ENCODE measurements at regions not wholly inside any gene's neighbourhood (a gene's known extent, or its start where the extent isn't known, plus 50 kb on each side); places are given as distances from the start of the nearest gene placed in this dataset.

DNA sequence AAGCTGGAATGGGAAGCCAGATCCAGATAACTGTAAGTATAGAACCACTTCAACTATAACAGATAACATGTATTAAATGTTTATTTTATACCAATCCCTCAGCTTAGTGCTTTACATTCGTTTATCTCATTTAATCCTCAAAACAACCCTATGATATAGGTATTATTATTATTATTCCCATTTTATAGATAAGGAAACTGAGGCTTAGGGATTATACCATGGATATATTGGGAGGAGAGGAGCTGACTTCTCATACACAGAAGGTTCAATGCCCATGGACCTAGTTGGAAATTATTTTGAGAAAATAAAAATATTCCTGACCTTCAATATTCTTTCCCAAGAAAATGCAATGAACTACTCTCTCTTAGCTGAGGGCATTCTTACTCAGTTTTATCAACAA lies 140.4 kb upstream of the C11orf58 start:
- no peak overlapping the region for H3K27ac ChIP-seq (ENCODE audit: low read length in 2 of 2)
- Mint-ChIP-seq H3K4me3 (no peak overlapping the region), H3K9me3 (ENCODE audit: insufficient read depth) (no peaks in the 10 kb centered on the region), H3K27ac (no peak overlapping the region), H3K4me1 (no peaks in the 10 kb centered on the region), H3K27me3 (peaks cover 29% of the 10 kb centered on the region)
- H3K9me3 ChIP-seq (ENCODE audit: control extremely low read depth in 1 of 3, control insufficient read depth in 2 of 3, insufficient read depth in 1 of 3, low read length in 2 of 3): no peaks in the 10 kb centered on the region
- no peak overlapping the region for H3K4me2 ChIP-seq (replicated peaks; ENCODE audit: low read depth, low read length, poor library complexity, severe bottlenecking)
- TF ChIP-seq EZH2 (IDR thresholded peaks at IDR 0.05; ENCODE audit: borderline replicate concordance, insufficient read depth, low read depth, low read length, poor library complexity, severe bottlenecking): no peak
- no peak for TF ChIP-seq CTCF (IDR thresholded peaks at IDR 0.05)
- H2AFZ ChIP-seq (ENCODE audit: insufficient read depth, low read depth, low read length, poor library complexity, severe bottlenecking): no peak overlapping the region
- ATAC-seq (ENCODE audit: low read depth) (no peak), DNase-seq (no peak)
- no peaks in the 10 kb centered on the region for H3K36me3 ChIP-seq (replicated peaks in 1 of 2; ENCODE audit: control extremely low read depth in 1 of 2, control insufficient read depth in 1 of 2, extremely low read depth in 1 of 2, insufficient read depth in 2 of 2, low read length in 1 of 2)
- intact Hi-C loops (cut with micrococcal nuclease): no loop called here
- H3K9ac ChIP-seq (ENCODE audit: low read length): no peak overlapping the region
- POLR2A ChIA-PET: no interaction called here
- H3K27me3 ChIP-seq (replicated peaks in 1 of 4; ENCODE audit: control extremely low read depth in 1 of 4, control insufficient read depth in 3 of 4, insufficient read depth in 4 of 4, low read length in 3 of 4): peaks cover 0 to 27% (median 2%) of the 10 kb centered on the region in 4 experiments
- no CpG with 5 or more reads among the region's 1 CpG for WGBS (ENCODE audit: insufficient coverage)
- no peaks in the 10 kb centered on the region for H3K4me1 ChIP-seq (ENCODE audit: control insufficient read depth in 2 of 2, insufficient read depth in 2 of 2, low read length in 2 of 2)
- no peaks in the 10 kb centered on the region for H3K79me2 ChIP-seq (ENCODE audit: control insufficient read depth, insufficient read depth, low read length)
- CTCF ChIA-PET: no interaction called here
- H3K4me3 ChIP-seq (ENCODE audit: control extremely low read depth in 1 of 5, extremely low read depth in 1 of 5, insufficient read depth in 1 of 5, low read depth in 2 of 5, low read length in 4 of 5): no peak overlapping the region
- no peaks in the 10 kb centered on the region for H4K20me1 ChIP-seq (ENCODE audit: control insufficient read depth, insufficient read depth, low read length, poor library complexity, severe bottlenecking)

GRCh38 chr11:16596231-16596630 lies 142.2 kb upstream of the C11orf58 start:
- no peaks in the 10 kb centered on the region for H3K9me3 Mint-ChIP-seq (ENCODE audit: insufficient read depth)
- H3K27ac Mint-ChIP-seq: no peak overlapping the region

More at GRCh38 chr11:16596231-16596630, 142.2 kb upstream of the C11orf58 start:
- intact Hi-C loops (cut with micrococcal nuclease): no loop called here
- CTCF ChIA-PET: no interaction called here
- DNase-seq (no peak), ATAC-seq (ENCODE audit: low read depth) (no peak)
- no peaks in the 10 kb centered on the region for H3K9me3 ChIP-seq (ENCODE audit: control extremely low read depth in 1 of 3, control insufficient read depth in 2 of 3, insufficient read depth in 1 of 3, low read length in 2 of 3)
- H2AFZ ChIP-seq (ENCODE audit: insufficient read depth, low read depth, low read length, poor library complexity, severe bottlenecking): no peak overlapping the region
- H4K20me1 ChIP-seq (ENCODE audit: control insufficient read depth, insufficient read depth, low read length, poor library complexity, severe bottlenecking): no peaks in the 10 kb centered on the region
- TF ChIP-seq EZH2 (IDR thresholded peaks at IDR 0.05; ENCODE audit: borderline replicate concordance, insufficient read depth, low read depth, low read length, poor library complexity, severe bottlenecking) (no peak), CTCF (IDR thresholded peaks at IDR 0.05) (no peak)
- H3K27me3 Mint-ChIP-seq: peaks cover 21% of the 10 kb centered on the region
- POLR2A ChIA-PET: no interaction called here
- H3K79me2 ChIP-seq (ENCODE audit: control insufficient read depth, insufficient read depth, low read length): no peaks in the 10 kb centered on the region
- WGBS (ENCODE audit: insufficient coverage): 60% methylated on average over 1 of the region's 2 CpGs
- no peak overlapping the region for H3K4me3 ChIP-seq (ENCODE audit: control extremely low read depth in 1 of 5, extremely low read depth in 1 of 5, insufficient read depth in 1 of 5, low read depth in 2 of 5, low read length in 4 of 5)
- no peak overlapping the region for H3K27ac ChIP-seq (ENCODE audit: low read length in 2 of 2)
- H3K4me2 ChIP-seq (replicated peaks; ENCODE audit: low read depth, low read length, poor library complexity, severe bottlenecking): no peak overlapping the region
- peaks cover 0 to 12% (median 0%) of the 10 kb centered on the region in 4 experiments for H3K27me3 ChIP-seq (replicated peaks in 1 of 4; ENCODE audit: control extremely low read depth in 1 of 4, control insufficient read depth in 3 of 4, insufficient read depth in 4 of 4, low read length in 3 of 4)
- no peaks in the 10 kb centered on the region for H3K4me1 Mint-ChIP-seq
- H3K4me3 Mint-ChIP-seq: no peak overlapping the region
- no peaks in the 10 kb centered on the region for H3K36me3 ChIP-seq (replicated peaks in 1 of 2; ENCODE audit: control extremely low read depth in 1 of 2, control insufficient read depth in 1 of 2, extremely low read depth in 1 of 2, insufficient read depth in 2 of 2, low read length in 1 of 2)
- H3K4me1 ChIP-seq (ENCODE audit: control insufficient read depth in 2 of 2, insufficient read depth in 2 of 2, low read length in 2 of 2): no peaks in the 10 kb centered on the region
- H3K9ac ChIP-seq (ENCODE audit: low read length): no peak overlapping the region
